ENCODE measurements at regions not wholly inside any gene's neighbourhood (a gene's known extent, or its start where the extent isn't known, plus 50 kb on each side); places are given as distances from the start of the nearest gene placed in this dataset.

- dilution Hi-C loops (cut with MboI; ENCODE audit: extremely low pct_ligation_motif_present, low sequenced_read_pairs), result no loop called here
- no peak for FAIRE-seq
- POLR2A ChIA-PET, result no interaction called here
Measured at GRCh38 chr5:89123581-89123980, 240.6 kb upstream of the MEF2C start.

DNA sequence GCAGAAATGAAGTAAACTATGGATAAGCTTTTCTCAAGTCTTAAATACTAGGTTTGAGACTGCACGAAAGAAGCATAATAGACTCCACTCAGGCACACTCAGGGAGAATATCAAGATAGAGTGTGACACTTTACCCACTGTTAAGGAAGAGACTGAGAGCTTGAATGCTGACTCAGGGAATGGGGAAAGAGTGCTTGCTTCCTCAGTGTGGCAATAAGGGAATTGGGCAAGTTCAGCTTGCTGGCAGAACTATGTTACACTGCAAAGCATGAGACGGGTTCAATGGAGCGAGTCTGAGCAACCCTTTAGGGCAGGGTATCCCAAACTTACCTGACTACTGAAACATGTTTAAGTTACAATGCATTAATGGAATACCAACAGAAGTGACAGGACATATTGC is 237.7 kb upstream of the MEF2C start:
- CTCF ChIA-PET, result no interaction called here
- Histone ChIP-seq H2AFZ (ENCODE audit: low read depth, low read length) (no peak overlapping the region), H3K9me3 (replicated peaks; ENCODE audit: control insufficient read depth, insufficient read depth, low read length) (no peaks in the 10 kb centered on the region), H3K79me2 (ENCODE audit: control insufficient read depth, insufficient read depth, low read length) (no peaks in the 10 kb centered on the region), H3K4me1 (ENCODE audit: control insufficient read depth, extremely low read depth, insufficient read depth, low read length) (no peaks in the 10 kb centered on the region), H3K27ac (ENCODE audit: insufficient read depth, low read depth, low read length) (no peak overlapping the region), H3K9me1 (replicated peaks; ENCODE audit: control insufficient read depth, extremely low read depth, insufficient read depth, low read length) (no peaks in the 10 kb centered on the region), H3K36me3 (ENCODE audit: control insufficient read depth in 2 of 2, extremely low read depth in 1 of 2, insufficient read depth in 2 of 2, low read length in 2 of 2) (no peaks in the 10 kb centered on the region), H4K20me1 (replicated peaks; ENCODE audit: control insufficient read depth, extremely low read depth, insufficient read depth, low read length) (no peaks in the 10 kb centered on the region), H3K9ac (replicated peaks; ENCODE audit: extremely low read depth, insufficient read depth, low read length) (no peak overlapping the region), H3K4me2 (ENCODE audit: insufficient read depth, low read length) (no peak overlapping the region), H3K4me3 (replicated peaks in 1 of 3; ENCODE audit: insufficient read depth in 1 of 3, low read depth in 1 of 3, low read length in 3 of 3) (no peak overlapping the region), H3K27me3 (ENCODE audit: control insufficient read depth in 2 of 2, insufficient read depth in 2 of 2, low read length in 2 of 2) (no peaks in the 10 kb centered on the region)
- POLR2A ChIA-PET, result no interaction called here
- DNase-seq (ENCODE audit: low read depth, low spot score), result no peak
- intact Hi-C loops (cut with micrococcal nuclease), result loop anchor here (10.0 kb wide), 1 partner anchor 396 kb away; no protein-coding TSS in a partner anchor
- TF ChIP-seq JUN (IDR thresholded peaks at IDR 0.05; ENCODE audit: borderline replicate concordance, insufficient read depth, insufficient read length, low read depth) (no peak), POLR2AphosphoS5 (IDR thresholded peaks at IDR 0.05; ENCODE audit: insufficient read depth, low read depth, low read length) (no peak), EZH2 (IDR thresholded peaks at IDR 0.05; ENCODE audit: borderline replicate concordance, low read depth, low read length, severe bottlenecking) (no peak), GATA2 (IDR thresholded peaks at IDR 0.05; ENCODE audit: insufficient read depth, insufficient read length, low read depth, low read length) (no peak), FOS (IDR thresholded peaks at IDR 0.05; ENCODE audit: borderline replicate concordance, insufficient read depth, low read length) (no peak), CTCF (IDR thresholded peaks at IDR 0.05; ENCODE audit: extremely low read depth in 1 of 2, insufficient read depth in 1 of 2, low read depth in 1 of 2, low read length in 2 of 2) (no peak), MYC (IDR thresholded peaks at IDR 0.05; ENCODE audit: low read depth, low read length) (no peak), POLR2A (IDR thresholded peaks at IDR 0.05; ENCODE audit: low read depth, low read length) (no peak)
- TF ChIP-seq, protein P1, sequence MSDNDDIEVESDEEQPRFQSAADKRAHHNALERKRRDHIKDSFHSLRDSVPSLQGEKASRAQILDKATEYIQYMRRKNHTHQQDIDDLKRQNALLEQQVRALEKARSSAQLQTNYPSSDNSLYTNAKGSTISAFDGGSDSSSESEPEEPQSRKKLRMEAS (IDR thresholded peaks at IDR 0.05; ENCODE audit: insufficient read depth, insufficient read length), result no peak
- dilution Hi-C loops (cut with MboI; ENCODE audit: extremely low pct_ligation_motif_present, low sequenced_read_pairs), result no loop called here
- BruUV-seq (replicated peaks), result no TSS peak
- no peak for FAIRE-seq

More at GRCh38 chr5:89123581-89123980, 240.6 kb upstream of the MEF2C start:
- Histone ChIP-seq H3K9me3 (replicated peaks; ENCODE audit: control insufficient read depth, insufficient read depth, low read length) (no peaks in the 10 kb centered on the region), H3K79me2 (ENCODE audit: control insufficient read depth, insufficient read depth, low read length) (no peaks in the 10 kb centered on the region), H3K4me3 (replicated peaks in 1 of 3; ENCODE audit: insufficient read depth in 1 of 3, low read depth in 1 of 3, low read length in 3 of 3) (no peak overlapping the region), H3K27ac (ENCODE audit: insufficient read depth, low read depth, low read length) (no peak overlapping the region), H3K9me1 (replicated peaks; ENCODE audit: control insufficient read depth, extremely low read depth, insufficient read depth, low read length) (no peaks in the 10 kb centered on the region), H3K9ac (replicated peaks; ENCODE audit: extremely low read depth, insufficient read depth, low read length) (no peak overlapping the region), H4K20me1 (replicated peaks; ENCODE audit: control insufficient read depth, extremely low read depth, insufficient read depth, low read length) (no peaks in the 10 kb centered on the region), H3K36me3 (ENCODE audit: control insufficient read depth in 2 of 2, extremely low read depth in 1 of 2, insufficient read depth in 2 of 2, low read length in 2 of 2) (no peaks in the 10 kb centered on the region), H3K4me2 (ENCODE audit: insufficient read depth, low read length) (no peak overlapping the region), H3K27me3 (ENCODE audit: control insufficient read depth in 2 of 2, insufficient read depth in 2 of 2, low read length in 2 of 2) (no peaks in the 10 kb centered on the region), H2AFZ (ENCODE audit: low read depth, low read length) (no peak overlapping the region), H3K4me1 (ENCODE audit: control insufficient read depth, extremely low read depth, insufficient read depth, low read length) (peaks cover 4% of the 10 kb centered on the region)
- DNase-seq (ENCODE audit: low read depth, low spot score), result no peak
- CTCF ChIA-PET, result interaction anchor here (0.8 kb wide), 1 partner anchor 9 kb away, joined by 3 read pairs; no protein-coding TSS in a partner anchor
- no TSS peak for BruUV-seq (replicated peaks)
- intact Hi-C loops (cut with micrococcal nuclease), result loop anchor here (10.0 kb wide), 1 partner anchor 399 kb away; no protein-coding TSS in a partner anchor
- no peak for TF ChIP-seq POLR2AphosphoS5 (IDR thresholded peaks at IDR 0.05; ENCODE audit: insufficient read depth, low read depth, low read length)
- no peak for TF ChIP-seq JUN (IDR thresholded peaks at IDR 0.05; ENCODE audit: borderline replicate concordance, insufficient read depth, insufficient read length, low read depth)

Measured in endothelial cell of umbilical vein (primary cell).